ENCODE measurements at regions not wholly inside any gene's neighbourhood (a gene's known extent, or its start where the extent isn't known, plus 50 kb on each side); places are given as distances from the start of the nearest gene placed in this dataset.

DNA sequence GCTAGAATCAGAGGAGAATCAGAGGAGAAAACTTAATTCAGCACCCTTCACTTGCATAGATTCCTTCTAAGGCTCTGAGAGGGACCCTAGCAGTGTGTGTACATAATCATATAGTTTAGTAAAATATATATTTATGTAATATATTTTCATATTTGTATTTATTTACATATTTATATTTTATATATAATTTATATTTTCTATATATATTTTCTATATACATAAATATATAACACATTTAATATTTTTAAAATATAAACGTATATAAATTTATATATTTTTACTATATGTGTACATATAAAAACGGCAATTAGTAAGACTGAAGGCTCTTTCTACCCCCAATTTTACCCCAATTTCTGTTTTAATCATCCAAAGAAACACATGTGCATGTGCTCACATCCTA, 80.3 kb downstream of the NXPE2 start:
- DNase-seq (ENCODE audit: low read depth, low spot score): no peak

DNA sequence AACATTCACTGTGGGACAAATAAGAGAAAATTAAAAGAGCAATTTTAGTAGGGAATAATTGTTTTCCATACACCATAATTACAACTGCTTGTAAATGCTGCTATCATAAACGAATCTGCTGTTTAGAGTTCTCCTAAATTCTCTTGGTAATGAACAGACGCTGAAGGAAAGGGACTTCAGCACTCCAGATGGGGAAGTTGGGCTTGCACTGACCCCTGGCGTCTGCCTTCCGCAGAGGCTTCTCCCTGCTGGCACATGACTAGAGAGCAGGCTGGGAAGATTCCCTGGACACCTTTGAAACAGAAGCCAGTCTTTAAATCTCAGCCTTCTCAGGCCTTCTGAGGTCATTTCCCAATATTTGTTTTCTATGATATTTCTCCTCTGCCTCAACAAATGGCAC, 84.1 kb downstream of the NXPE2 start:
- peak; percentile 83 for DNase-seq (ENCODE audit: low read depth, low spot score)

DNA sequence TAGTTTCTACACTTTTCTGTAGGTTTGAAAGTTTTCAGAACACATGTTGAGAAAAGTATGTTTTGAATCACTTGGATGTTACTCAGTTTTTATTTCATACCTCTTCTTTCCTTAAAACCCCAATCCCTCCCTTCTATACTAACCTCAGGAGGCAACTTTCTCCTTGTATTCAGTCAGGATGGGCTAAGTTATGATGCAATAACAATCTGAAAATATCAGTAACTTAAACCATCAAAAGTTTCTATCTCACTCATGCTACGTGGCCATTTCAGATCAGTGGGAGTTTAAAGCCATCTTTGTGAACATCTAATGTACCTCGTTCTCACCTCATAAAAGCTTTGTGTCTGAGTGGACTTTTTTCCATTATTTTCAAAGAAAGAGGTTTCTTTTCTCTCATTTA, 86.2 kb downstream of the NXPE2 start:
- no peak for DNase-seq (ENCODE audit: low read depth, low spot score)

DNA sequence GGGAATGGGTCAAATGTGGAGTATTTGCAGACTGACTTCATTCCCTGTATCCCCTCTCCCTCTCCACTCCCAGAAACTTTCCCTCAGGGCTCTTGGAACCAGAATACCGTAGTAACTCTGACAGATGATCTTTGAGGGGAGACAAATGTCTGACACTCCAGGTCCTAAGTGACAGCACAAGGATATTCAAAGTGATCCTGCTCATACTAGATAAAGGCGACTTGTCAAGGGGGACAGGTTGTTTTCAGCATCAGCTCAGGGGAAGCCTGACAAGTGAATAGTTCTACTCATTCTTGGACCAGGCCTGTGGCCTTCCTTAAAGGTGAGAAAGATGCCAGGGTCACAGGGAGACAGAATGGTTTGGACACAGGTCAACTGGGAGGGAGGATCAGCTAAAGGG, 92.8 kb downstream of the NXPE2 start:
- no peak for DNase-seq (ENCODE audit: low read depth, low spot score)

DNA sequence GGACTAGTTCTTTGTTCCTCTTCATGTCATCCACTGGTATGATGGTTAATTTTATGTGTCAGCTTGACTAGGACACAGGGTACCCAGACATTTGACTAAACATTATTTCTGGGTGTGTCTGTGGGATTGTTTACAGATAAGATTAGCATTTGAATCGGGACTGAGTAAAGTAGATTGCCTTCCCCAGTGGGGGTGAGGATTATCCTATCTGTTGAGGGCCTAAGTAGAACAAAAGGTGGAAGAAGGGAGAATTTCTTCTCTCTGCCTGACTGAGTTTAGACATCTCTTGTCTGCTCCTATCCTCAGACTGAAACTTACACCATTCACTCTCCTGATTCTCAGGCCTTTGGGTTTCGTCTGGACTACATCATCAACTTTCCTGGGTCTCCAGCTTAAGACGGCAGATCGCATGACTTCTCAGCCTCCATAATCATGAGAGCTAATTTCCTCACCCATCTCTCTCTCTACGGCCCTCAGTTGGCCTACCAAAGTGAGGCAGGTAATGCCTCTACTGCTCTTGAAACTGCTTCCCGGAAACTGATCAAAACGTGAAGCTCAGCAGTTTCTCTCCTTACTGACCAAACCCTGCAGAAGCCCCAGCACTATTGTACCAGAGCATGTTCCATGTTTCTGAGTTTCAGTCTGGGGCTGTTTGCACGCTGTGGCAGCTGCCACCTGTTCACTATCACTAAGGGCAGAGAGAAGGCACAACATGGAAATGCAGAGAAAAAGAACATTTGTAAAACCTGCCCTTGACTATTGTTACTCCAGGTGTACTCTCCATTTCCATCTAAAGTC, 95.4 kb downstream of the NXPE2 start:
- no peak for DNase-seq (ENCODE audit: low read depth, low spot score)

DNA sequence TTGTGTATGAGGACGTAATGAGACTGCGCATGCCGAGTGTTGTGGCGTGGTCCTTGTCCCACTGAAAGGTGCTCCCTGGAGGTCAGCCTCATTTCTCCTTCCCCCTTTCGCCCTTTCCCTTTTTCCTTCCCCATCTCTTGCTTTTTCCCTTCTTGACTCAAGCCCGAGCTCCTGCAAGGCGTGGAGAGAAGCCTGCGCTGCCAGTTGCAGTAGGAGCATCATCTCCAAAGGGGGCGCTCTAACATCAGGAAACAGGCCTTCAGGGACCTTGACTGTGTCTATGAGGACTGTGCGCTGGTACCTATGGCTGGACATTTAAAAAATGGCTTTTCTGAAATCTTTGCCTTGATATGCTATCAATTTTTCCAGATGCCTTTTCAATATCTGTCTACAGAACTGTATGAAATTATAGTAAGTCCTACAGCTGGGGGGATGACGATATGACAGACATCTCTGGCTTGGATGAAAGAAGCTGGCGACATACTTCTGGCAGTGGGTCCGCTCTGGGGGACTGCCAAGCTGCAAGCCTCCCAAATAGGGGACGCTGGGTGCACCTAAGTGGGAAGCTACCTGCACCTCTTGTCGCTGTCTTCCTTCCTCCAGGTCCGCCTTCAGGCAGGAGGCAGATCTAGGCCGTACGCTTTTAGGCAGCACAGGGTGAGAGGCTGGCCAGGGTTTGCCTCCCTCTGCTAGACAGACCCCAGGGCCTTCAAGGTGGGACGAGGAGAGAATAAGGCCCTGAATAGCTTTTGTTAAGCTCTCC, 96.5 kb downstream of the NXPE2 start:
- peak; percentile 87 for DNase-seq (ENCODE audit: low read depth, low spot score)

DNA sequence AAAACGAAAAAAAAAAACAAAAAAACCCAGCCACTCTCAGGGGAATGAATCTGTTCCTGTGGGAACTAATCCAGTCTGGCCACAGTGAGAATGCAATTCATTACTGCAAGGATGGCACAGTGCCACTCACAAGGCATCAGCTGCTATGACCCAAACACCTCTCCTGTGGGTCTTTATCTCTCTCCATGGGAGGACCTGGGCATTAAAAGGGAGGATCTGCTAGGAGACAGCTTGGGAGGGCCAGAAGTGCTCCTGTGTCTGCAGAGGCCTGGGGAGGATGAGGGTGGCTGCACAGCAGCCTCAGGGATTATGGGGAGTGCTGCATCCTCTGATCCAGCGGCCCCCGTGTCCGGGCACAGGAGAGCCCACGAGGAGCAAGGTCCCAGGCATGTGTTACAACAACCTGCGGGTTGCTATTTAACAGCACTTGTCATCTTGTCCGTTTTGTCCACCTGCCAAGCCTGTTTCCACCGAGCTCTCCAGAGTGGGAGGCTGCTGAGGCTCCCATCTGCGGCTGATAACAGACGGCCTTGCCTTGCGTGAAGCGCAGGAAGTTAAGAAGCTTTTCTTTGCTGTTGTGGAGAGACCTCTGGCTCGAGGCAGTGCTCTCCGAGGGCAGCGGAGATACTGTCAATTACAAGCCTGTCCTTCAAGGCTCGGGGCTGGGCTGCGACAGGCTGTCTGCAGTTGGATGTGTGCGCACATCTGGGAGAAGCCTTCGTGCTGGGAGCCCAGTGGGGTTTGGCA, 97.7 kb downstream of the NXPE2 start:
- peak; percentile 26 for DNase-seq (ENCODE audit: low read depth, low spot score)

DNA sequence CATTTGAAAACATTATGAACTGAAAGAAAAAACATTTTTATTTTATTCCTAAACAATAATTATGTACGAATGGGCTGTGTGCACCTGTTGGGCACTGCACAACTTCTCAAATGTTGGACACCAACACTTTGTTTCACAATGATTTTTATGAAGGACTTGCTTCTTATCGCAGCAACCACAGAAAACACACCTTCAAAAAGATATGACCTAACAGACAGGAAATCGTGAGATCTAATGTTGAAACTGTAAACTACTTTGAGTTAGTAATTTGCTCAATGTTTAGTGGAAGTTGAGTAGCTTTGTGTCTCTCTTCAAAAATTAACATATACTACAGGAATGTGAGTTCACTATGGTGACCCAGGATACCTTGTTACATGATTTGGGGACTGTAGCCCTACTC, 98.6 kb downstream of the NXPE2 start:
- DNase-seq (ENCODE audit: low read depth, low spot score): no peak

DNA sequence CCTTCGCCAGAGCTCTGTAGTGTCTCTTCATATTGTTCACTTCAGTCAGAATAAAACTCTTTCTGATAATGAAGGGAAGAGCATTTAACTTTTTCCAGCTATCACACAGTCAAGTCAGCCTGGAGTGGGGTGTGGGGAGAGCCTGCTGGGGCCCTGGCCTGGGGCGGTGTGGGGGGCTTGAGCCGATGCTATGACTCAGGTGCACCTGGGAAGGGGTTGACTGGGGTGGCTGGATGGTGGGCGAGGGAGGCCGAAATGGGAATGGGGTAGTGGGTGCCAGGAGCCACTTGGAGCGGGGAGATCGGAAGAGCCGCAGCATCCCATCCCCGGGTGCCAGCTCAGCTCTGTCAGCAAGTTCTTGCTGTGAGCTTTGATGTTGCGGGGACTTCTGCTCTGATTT, 100.9 kb downstream of the NXPE2 start:
- DNase-seq (ENCODE audit: low read depth, low spot score): no peak

DNA sequence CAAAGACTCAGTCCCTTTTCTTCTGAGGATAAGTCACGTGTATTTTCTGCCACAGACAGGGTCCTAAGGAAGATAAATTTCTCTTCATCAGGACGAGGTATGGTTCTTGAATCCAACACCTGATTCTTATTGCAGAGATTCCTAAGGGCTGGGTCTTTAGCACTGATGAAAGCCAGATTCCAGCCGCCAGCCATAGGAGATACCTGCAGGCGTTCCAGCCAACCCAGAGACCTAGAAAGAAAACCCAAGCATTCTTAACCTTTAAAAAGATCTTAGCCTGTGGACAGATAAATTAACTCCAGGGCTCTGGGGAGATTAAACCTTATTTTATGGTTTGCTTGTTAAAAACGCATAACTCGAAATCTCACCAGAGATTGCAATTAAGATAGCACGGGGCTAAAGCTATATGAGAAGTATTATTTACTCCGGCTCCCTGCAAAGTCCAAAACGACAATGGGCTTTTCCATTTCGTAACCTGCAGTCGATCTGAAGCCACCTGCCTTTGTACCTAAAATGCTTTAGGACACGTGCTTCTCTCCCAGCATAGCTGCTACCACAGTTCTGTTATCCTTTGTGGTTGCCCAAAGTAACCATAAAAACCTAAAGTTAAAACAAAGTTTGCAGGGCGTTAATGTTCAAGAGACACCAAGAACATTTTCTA, 104.5 kb downstream of the NXPE2 start:
- no peak for DNase-seq (ENCODE audit: low read depth, low spot score)

DNA sequence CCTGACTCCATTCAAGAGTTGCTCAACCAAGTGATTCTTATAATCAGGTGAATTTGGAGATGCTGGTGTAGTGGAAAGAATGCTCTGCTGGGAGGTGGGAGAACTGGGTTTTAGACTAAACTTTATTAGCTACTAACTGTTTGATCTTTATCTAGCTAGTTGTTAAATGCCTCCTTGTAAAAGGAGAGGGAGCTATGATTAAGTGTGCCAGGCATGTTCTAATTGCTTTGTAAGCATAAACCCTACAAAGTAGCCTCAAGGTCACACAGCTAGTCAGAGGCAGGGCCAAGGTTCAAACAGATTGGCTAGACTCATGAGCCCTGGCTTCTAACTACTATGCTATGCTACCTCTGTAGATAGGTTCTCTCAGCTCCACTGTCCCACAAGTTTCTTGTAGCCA, 105.5 kb downstream of the NXPE2 start:
- no peak for DNase-seq (ENCODE audit: low read depth, low spot score)

DNA sequence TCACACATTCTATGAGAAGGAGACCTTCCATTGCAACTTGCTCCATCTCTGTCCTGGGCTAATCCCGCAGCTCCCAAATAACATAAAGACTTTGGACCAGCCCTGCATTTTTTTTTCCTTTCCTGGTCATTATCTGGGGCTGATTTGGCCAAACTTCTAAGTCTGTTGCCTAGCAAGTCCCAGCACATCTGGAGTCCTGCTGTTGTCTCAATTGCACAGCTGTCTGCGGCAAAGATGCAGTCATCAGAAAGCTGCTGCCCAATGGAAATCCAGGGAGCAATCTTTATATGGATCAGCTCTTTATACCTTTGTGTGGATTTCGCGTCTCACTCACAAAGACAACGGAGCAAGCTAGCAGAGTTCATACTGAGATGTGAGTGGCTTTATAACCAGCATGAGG, 105.9 kb downstream of the NXPE2 start:
- DNase-seq (ENCODE audit: low read depth, low spot score): no peak

DNA sequence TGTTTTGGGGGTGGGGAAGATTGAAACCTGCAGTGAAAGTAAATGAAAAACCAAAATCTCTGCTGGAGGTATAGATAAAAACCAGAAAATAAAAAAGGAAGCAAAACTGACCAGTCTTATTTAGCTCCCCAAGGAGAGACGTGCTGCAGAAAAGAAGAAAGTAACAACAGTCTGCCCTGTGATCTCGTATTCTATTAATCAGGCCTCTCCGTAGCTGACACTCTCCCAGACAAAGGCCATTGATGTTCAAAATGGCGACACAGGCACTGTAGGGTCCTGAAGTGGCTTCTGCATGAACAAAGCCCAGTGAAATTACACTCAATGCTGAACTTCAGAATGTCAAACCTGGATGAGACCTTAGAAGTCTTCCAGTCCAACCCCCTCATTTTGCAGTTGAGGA, 106.6 kb downstream of the NXPE2 start:
- DNase-seq (ENCODE audit: low read depth, low spot score): no peak

DNA sequence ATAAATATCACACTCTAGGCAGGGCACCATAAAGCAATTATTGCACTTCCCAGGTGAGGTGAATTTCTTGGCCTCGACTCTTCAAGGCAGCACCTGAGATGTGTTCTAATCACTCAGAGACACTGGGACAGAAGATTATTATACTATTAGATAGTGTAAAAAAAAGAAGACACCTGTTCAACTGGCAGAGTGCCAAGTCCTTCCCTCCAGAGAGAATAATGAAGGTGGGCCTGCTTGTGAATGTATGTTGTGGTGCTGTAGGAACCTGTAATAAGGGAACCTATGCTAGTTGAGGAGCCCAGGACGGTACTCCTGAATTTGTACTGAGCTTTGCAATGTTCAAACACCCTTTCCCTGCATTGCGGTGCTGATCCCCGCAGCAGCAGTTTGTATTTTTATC, 107.5 kb downstream of the NXPE2 start:
- DNase-seq (ENCODE audit: low read depth, low spot score): no peak

DNA sequence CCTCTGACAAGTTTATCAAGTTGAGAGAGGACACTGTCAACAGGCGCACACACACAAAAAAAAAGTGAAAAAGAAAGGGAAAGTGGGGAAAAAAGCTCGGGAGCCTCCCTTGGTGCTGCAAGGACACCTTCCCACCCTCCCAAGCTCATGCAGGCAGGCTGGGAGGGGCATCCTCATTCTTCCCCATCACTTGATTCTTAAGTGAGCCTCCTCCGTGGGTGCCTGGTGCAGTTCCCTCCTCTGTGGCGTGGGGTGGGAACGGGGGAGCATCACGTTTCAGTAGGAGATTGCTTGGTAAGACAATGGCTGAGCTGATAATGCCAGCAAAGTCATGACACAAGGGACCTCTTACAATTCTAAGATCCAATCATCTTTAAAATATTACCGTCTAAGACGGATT, 108.8 kb downstream of the NXPE2 start:
- DNase-seq (ENCODE audit: low read depth, low spot score): no peak

DNA sequence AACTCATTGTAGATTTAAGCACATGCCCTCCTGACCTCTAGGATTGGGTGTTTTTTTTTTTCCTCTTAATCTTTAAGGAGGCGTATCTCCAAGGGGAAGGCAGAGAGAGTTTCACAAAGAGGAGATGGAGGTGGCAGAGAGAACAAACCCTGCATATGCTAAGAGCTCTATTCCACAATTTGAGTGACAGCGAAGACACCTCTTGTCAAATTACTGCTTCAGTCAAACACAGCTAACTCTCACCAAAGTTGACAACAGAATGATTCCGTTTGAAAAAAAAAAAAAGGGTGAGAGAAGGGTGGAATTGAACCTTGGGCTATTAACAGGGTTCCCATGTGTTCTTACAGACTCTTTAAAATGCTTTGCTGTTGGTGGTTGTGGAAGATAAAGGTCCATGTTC, 112.6 kb downstream of the NXPE2 start:
- no peak for DNase-seq (ENCODE audit: low read depth, low spot score)

DNA sequence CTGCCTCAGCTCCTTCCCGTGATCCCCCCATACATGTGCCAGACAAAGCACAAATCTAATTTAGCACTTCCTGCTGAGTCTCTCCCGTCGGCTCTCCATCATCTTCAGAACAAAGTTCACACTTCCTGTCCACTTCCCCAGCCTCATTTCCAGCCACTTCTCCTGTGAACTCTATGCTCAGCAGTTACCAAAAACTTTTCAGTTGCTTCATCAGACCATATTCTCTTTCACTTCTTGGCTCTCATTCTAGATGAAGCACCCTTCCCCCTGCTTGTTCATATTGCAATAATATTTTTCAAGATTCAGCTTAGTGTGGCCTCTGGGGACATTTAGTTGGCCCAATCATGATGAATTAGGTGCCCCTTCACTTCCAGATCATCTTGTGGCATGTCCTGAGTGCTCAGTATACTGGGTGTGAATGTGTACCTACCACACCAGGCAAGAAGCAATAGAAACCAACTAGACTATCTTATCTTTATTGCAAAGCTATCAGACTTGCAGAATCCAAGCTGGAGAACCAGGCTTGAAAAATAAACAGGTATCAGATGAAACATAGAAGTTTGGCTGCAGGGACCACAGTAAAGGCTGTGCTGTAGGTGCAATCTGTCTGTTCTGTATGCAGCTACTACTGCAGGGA, 115.8 kb downstream of the NXPE2 start:
- no peak for DNase-seq (ENCODE audit: low read depth, low spot score)

DNA sequence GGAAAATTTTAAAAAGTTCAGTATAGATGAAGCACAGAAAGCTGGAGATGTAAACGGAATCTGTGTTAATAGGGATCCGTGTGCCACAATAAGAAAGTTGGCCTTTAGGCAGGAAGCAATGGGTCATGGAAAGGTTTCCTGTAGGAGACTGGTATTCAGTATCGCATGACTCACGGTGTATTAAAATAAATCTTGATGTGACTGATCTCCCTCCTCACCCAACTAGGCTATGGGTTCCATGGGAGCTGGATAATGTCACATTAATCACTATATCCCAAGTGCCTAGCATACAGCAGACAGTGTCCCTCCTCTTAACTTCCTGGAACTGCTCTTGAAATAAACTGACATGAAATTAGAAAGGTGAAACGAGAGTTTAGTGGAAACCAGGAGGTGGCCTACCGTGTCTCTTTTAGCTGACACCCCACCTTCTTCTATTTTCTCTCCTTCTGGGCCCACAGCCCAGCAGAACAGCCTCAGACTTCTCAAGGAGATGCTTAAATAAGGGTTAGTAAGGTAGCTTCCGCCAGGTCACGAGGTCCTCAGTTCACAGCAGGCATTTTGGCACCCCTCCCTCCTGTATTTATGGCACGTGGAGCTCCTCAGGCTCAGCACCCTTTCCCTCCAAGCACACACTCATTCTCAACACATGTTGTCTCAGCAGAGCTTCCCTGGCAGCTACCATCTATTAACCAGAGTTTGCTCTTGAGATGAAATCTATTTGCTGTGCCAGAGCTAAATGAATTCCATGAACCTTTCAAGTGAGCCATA, 118.8 kb downstream of the NXPE2 start:
- no peak for DNase-seq (ENCODE audit: low read depth, low spot score)

DNA sequence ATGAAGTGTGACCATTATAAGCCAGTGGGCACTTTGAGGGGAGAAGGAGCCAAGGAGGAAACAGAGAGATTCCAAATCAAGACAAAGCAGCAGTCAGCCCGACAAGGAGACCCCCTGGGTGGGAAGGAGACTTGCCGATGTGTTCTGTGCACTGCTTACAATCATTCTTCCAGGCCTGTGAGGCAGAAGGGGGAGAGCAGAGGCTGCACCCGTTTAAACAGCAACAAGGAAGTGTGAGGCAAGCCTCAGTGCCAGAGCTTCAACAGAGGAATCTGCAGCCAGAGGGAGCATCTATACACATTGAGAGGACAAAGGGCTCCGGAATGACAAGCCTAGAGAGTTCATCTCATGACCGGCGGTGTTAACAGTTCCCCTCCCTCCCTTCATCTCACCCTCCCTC, 121.1 kb downstream of the NXPE2 start:
- DNase-seq (ENCODE audit: low read depth, low spot score): no peak

DNA sequence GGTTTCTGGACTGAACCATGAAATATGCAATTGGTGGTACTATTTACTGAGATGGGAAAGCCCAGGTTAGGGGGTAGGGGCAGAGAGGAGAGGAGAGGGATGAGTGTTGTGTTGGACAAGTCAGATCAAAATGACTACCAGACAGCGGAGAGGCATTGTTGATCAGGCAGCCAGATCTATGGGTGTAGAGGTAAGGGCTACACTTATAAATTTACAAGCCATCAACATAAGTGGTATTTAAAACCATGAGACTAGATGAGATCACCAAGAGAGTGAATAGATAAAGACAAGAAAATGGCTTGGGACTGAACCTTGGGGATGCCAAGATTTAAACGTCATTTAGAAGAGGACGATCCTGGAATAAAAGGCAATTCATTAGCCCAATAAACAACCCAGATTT, 123.4 kb downstream of the NXPE2 start:
- DNase-seq (ENCODE audit: low read depth, low spot score): no peak

DNA sequence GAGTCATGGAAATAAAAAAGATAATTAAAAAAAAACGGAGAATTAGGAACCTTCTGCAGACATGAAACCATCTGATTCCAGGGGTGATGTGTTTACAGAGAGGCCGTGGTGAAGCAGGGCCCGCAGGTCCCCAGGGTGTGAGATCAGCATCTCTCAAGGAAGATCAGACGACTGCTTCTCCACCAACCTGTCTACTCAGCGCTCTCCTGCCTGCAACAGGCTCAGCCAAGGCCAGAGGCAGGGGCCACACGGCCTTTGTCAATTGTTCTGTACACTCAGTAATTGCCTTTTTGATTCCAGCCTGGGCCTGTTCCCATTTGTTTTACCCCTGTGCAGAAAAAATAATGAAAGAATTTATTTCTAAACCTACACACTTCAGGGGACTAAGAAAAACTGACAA, 124.6 kb downstream of the NXPE2 start:
- DNase-seq (ENCODE audit: low read depth, low spot score): no peak
